ENCODE measurements at regions not wholly inside any gene's neighbourhood (a gene's known extent, or its start where the extent isn't known, plus 50 kb on each side); places are given as distances from the start of the nearest gene placed in this dataset.
"Not testable (repeated sequence)": the region's sequence is repeated elsewhere in the genome, so short reads cannot be mapped to it uniquely, and the experiment has no call there.

GRCh38 chr14:49960453-49960852 is 67.6 kb downstream of the ARF6 start:
- no peak for TF ChIP-seq CTCF (IDR thresholded peaks at IDR 0.05)
- ATAC-seq (peak; percentile 70 to 84), DNase-seq (no peak)
- intact Hi-C loops (cut with DNase I), result no loop called here
- no peaks in the 10 kb centered on the region for H3K36me3 ChIP-seq
- no peaks in the 10 kb centered on the region for H3K27me3 ChIP-seq (ENCODE audit: low read depth)
- H3K4me3 ChIP-seq, result no peak overlapping the region
- no peaks in the 10 kb centered on the region for H3K4me1 ChIP-seq
- H3K27ac ChIP-seq, result peak overlapping the region; percentile 12
- no peaks in the 10 kb centered on the region for H3K9me3 ChIP-seq

- intact Hi-C loops (cut with DNase I), result no loop called here
- H3K4me3 ChIP-seq, result no peak overlapping the region
- H3K9me3 ChIP-seq, result no peaks in the 10 kb centered on the region
- ATAC-seq, result no peak
- H3K27me3 ChIP-seq (ENCODE audit: low read depth), result no peaks in the 10 kb centered on the region
- no peak for TF ChIP-seq CTCF (IDR thresholded peaks at IDR 0.05)
- no peak overlapping the region for H3K27ac ChIP-seq
- no peak for DNase-seq
- H3K4me1 ChIP-seq, result no peaks in the 10 kb centered on the region
- H3K36me3 ChIP-seq, result no peaks in the 10 kb centered on the region
These were observed 68.7 kb downstream of the ARF6 start for GRCh38 chr14:49961270-49962222.

- Histone ChIP-seq H3K9me3 (no peaks in the 10 kb centered on the region), H3K4me3 (no peak overlapping the region), H3K4me1 (no peaks in the 10 kb centered on the region), H3K36me3 (no peaks in the 10 kb centered on the region), H3K27me3 (ENCODE audit: low read depth) (no peaks in the 10 kb centered on the region), H3K27ac (peak overlapping the region; percentile 7)
- intact Hi-C loops (cut with DNase I), result no loop called here
- no peak for DNase-seq
- TF ChIP-seq CTCF (IDR thresholded peaks at IDR 0.05), result no peak
- peak; percentile 71 to 79 for ATAC-seq
These were observed 69.7 kb downstream of the ARF6 start for GRCh38 chr14:49962621-49963020.

- H3K36me3 ChIP-seq; H3K27me3 ChIP-seq (ENCODE audit: low read depth); H3K4me3 ChIP-seq; ATAC-seq; intact Hi-C loops (cut with DNase I); H3K4me1 ChIP-seq; H3K9me3 ChIP-seq; H3K27ac ChIP-seq; DNase-seq: not testable (repeated sequence)
These were observed 72.3 kb downstream of the ARF6 start for GRCh38 chr14:49965068-49965651.

GRCh38 chr14:49966304-49966809 is 73.5 kb downstream of the ARF6 start:
- Histone ChIP-seq H3K4me3 (no peak overlapping the region), H3K27ac (peak overlapping the region; percentile 25), H3K9me3 (no peaks in the 10 kb centered on the region), H3K27me3 (ENCODE audit: low read depth) (no peaks in the 10 kb centered on the region), H3K4me1 (peaks cover 16% of the 10 kb centered on the region), H3K36me3 (no peaks in the 10 kb centered on the region)
- peak; percentile 68 to 75 for ATAC-seq
- no peak for DNase-seq
- intact Hi-C loops (cut with DNase I), result no loop called here
- TF ChIP-seq CTCF (IDR thresholded peaks at IDR 0.05), result no peak

All from lower lobe of right lung (tissue), 2 donors.